Transverse colon (tissue), 4 donors: ENCODE measurements at regions not wholly inside any gene's neighbourhood (a gene's known extent, or its start where the extent isn't known, plus 50 kb on each side); places are given as distances from the start of the nearest gene placed in this dataset.

Source experiments
- DNase-seq: peaks from one replicate; pipeline ENCODE4 v3.0.0-alpha.2; 2019
- H3K27ac ChIP-seq, 4 donors: fragments of 200-600 bp; sonication (generic); 2 replicates each; pipeline ENCODE4 v1.5.1; 2016 to 2018; ENCODE audit warnings: inconsistent platforms in 4 of 4
- H3K27me3 ChIP-seq: fragments of 200-600 bp; sonication (generic); 2 replicates; pipeline ENCODE4 v1.5.1; 2017; ENCODE audit warnings: inconsistent platforms
- H3K36me3 ChIP-seq, 4 donors: fragments of 200-600 bp; sonication (generic); 2 replicates each; pipeline ENCODE4 v1.5.1; 2017 to 2019; ENCODE audit warnings: inconsistent platforms in 4 of 4
- H3K4me1 ChIP-seq, 4 donors: fragments of 200-600 bp; sonication (generic); 2 replicates each; pipeline ENCODE4 v1.5.1; 2017 to 2020; ENCODE audit warnings: inconsistent platforms in 4 of 4
- H3K4me3 ChIP-seq, 4 donors: fragments of 200-600 bp; sonication (generic); 1 replicate in 1 of 4; 2 replicates in 3 of 4; pipeline versions ENCODE4 v1.5.1 to v1.6.1; 2017 to 2019; ENCODE audit warnings: inconsistent platforms in 4 of 4
- H3K9me3 ChIP-seq, 2 donors: fragments of 200-600 bp; sonication (generic); 2 replicates each; pipeline ENCODE4 v1.5.1; 2017 to 2019; ENCODE audit warnings: inconsistent platforms in 2 of 2
- EP300 ChIP-seq: sonication (generic); formaldehyde crosslinking; IDR thresholded peaks from one replicate; pipeline ENCODE4 v1.6.1; 2017; ENCODE audit warnings: antibody characterized with exemption, low read depth
- POLR2A ChIP-seq: fragments of 450-650 bp; IDR thresholded peaks from one replicate; pipeline ENCODE4 v1.6.1; 2016; ENCODE audit warnings: antibody characterized with exemption, mild to moderate bottlenecking, moderate library complexity
- POLR2AphosphoS5 ChIP-seq, 3 donors: sonication (generic); formaldehyde crosslinking; IDR thresholded peaks; one replicate each; pipeline ENCODE4 v1.6.1; 2016; ENCODE audit warnings: antibody characterized with exemption in 3 of 3
- WGBS, 2 donors: methylation state at CpG; one replicate each; pipeline ENCODE4 v1.1.5; 2018; ENCODE audit warnings: low coverage in 1 of 2; 5-methylcytosine and 5-hydroxymethylcytosine counted together
- in situ Hi-C, 4 donors: fragments of 200-750 bp; cut with MboI; loops; one replicate each; pipeline versions ENCODE4 v1.15.0 to v1.15.1; 2017; ENCODE audit warnings: low sequenced_read_pairs in 3 of 4, low pct_ligation_motif_present in 1 of 4, low pct_unique_long_range_greater_than_20kb in 1 of 4
- intact Hi-C: fragments of 100-400 bp; cut with DNase I; formaldehyde crosslinking; loops from one replicate; pipeline ENCODE4 v1.15.1; 2023; ENCODE audit warnings: low total_unique reads
- TF ChIP-seq, protein P1 (sequence below), 5 experiments: fragments of 200-600 bp in 3 of 5; fragments of 450-650 bp in 2 of 5; sonication (generic) in 3 of 5; IDR thresholded peaks; 1 replicate in 2 of 5; 2 replicates in 3 of 5; pipeline ENCODE4 v1.5.1; 2016 to 2017; ENCODE audit warnings: antibody characterized with exemption in 5 of 5, inconsistent platforms in 3 of 5, mild to moderate bottlenecking in 2 of 5, moderate library complexity in 1 of 5

- intact Hi-C loops (no loop called here), in situ Hi-C loops (no loop called here)
- no peaks in the 10 kb centered on the region for H3K36me3 ChIP-seq
- DNase-seq = no peak
- TF ChIP-seq POLR2AphosphoS5 (IDR thresholded peaks at IDR 0.05) = no peak
- no peaks in the 10 kb centered on the region for H3K4me1 ChIP-seq
- WGBS, 2 donors = 45 to 67% methylated on average over 3 of the region's 3 CpGs
- H3K27me3 ChIP-seq = no peaks in the 10 kb centered on the region
- H3K9me3 ChIP-seq = no peaks in the 10 kb centered on the region
- H3K27ac ChIP-seq = no peak overlapping the region
- H3K4me3 ChIP-seq = no peak overlapping the region
Measured at GRCh38 chr4:171521726-171522125, 291.5 kb upstream of the GALNTL6 start.

DNA sequence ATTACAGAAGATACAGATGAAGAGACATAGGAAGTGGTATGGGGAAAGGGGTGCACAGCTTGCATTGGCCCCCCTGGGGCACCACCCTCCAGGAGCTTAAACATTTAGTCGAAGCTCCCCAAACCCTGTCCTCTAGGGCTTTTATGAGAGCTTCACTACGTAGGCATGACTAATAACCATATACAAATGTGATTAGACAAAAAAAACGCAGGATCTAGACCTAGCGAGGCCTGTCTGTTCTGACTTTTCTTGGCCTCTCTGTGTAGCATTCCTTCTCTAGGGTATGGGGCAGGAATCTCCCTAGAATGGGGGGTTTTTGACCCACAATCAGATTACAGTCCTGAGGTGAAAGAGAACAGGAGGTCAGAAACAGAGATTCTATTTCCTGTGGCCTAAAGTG, 293.7 kb upstream of the GALNTL6 start:
- WGBS, 2 donors = 66 to 71% methylated on average over 4 of the region's 4 CpGs

GRCh38 chr4:171517883-171518282, 295.3 kb upstream of the GALNTL6 start:
- in situ Hi-C loops = no loop called here
- no peaks in the 10 kb centered on the region for H3K4me1 ChIP-seq
- no peak overlapping the region for H3K4me3 ChIP-seq
- WGBS, 2 donors = 80% methylated on average over 1 of the region's 1 CpG; no CpG with 5 or more reads in 1 of the 2 donors
- H3K36me3 ChIP-seq = no peaks in the 10 kb centered on the region
- no peak for DNase-seq
- intact Hi-C loops = no loop called here
- H3K27me3 ChIP-seq = no peaks in the 10 kb centered on the region
- no peak for TF ChIP-seq POLR2A
- TF ChIP-seq POLR2AphosphoS5 (IDR thresholded peaks at IDR 0.05) = no peak
- no peak for TF ChIP-seq EP300
- TF ChIP-seq, protein P1, sequence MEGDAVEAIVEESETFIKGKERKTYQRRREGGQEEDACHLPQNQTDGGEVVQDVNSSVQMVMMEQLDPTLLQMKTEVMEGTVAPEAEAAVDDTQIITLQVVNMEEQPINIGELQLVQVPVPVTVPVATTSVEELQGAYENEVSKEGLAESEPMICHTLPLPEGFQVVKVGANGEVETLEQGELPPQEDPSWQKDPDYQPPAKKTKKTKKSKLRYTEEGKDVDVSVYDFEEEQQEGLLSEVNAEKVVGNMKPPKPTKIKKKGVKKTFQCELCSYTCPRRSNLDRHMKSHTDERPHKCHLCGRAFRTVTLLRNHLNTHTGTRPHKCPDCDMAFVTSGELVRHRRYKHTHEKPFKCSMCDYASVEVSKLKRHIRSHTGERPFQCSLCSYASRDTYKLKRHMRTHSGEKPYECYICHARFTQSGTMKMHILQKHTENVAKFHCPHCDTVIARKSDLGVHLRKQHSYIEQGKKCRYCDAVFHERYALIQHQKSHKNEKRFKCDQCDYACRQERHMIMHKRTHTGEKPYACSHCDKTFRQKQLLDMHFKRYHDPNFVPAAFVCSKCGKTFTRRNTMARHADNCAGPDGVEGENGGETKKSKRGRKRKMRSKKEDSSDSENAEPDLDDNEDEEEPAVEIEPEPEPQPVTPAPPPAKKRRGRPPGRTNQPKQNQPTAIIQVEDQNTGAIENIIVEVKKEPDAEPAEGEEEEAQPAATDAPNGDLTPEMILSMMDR (IDR thresholded peaks at IDR 0.05) = no peak
- no peaks in the 10 kb centered on the region for H3K9me3 ChIP-seq
- H3K27ac ChIP-seq = no peak overlapping the region

More for the DNA sequence above, 293.7 kb upstream of the GALNTL6 start:
- no peak for TF ChIP-seq POLR2AphosphoS5 (IDR thresholded peaks at IDR 0.05)
- no peak for TF ChIP-seq EP300
- TF ChIP-seq, protein P1 (IDR thresholded peaks at IDR 0.05) = no peak
- no peak for TF ChIP-seq POLR2A
- no peaks in the 10 kb centered on the region for H3K4me1 ChIP-seq
- no peaks in the 10 kb centered on the region for H3K27me3 ChIP-seq
- intact Hi-C loops (no loop called here), in situ Hi-C loops (no loop called here)
- DNase-seq = no peak
- H3K27ac ChIP-seq = no peak overlapping the region
- H3K36me3 ChIP-seq = no peaks in the 10 kb centered on the region
- no peaks in the 10 kb centered on the region for H3K9me3 ChIP-seq
- H3K4me3 ChIP-seq = no peak overlapping the region

DNA sequence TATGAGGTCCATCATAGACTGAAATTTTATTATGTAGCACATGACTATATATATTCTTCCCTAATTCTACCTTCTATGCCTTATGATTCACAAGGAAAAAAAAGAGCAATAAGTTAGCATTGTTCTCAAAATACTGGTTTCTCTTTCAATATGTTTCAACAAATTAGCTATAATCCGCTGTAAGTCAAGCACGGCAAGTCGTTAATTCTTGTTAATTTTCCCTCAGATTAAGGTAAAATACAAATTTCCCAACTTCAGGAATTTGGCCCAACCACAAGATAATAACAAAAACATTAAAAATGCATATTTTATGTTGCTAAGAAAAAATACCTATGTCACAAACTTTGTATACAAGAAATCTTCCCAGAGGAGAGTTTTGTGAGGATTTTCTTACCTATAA, 296.5 kb upstream of the GALNTL6 start:
- Histone ChIP-seq H3K4me3 (no peak overlapping the region), H3K27ac (no peak overlapping the region), H3K36me3 (no peaks in the 10 kb centered on the region), H3K9me3 (no peaks in the 10 kb centered on the region), H3K27me3 (no peaks in the 10 kb centered on the region), H3K4me1 (no peaks in the 10 kb centered on the region)
- no peak for DNase-seq
- in situ Hi-C loops = no loop called here
- no peak for TF ChIP-seq POLR2A
- TF ChIP-seq, protein P1 (IDR thresholded peaks at IDR 0.05) = no peak
- TF ChIP-seq EP300 = no peak
- TF ChIP-seq POLR2AphosphoS5 (IDR thresholded peaks at IDR 0.05) = no peak
- intact Hi-C loops = no loop called here
- 57 to 59% methylated on average over 3 of the region's 3 CpGs for WGBS, 2 donors

DNA sequence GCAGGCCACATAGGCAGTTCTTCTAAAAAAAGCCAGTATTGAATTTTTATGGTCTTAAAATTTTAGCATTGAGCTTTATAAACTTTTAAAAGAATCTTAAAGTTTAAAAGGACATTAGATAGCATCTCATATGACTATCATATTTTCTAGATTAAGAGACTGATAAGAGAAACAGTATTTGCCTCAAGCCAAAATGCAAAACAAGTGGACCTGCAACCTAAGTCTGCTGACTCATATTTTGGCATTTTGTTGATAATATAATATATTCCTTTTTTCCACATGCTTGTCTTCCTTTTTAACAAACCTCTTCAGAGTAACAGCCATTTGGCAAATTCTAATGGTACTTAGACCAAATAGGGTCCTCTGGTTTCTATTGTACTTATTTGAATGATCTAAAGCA, 328.5 kb upstream of the GALNTL6 start:
- intact Hi-C loops = no loop called here
- no peak for DNase-seq

More for the DNA sequence above, 328.5 kb upstream of the GALNTL6 start:
- Histone ChIP-seq H3K4me3 (no peak overlapping the region), H3K4me1 (no peaks in the 10 kb centered on the region), H3K36me3 (no peaks in the 10 kb centered on the region), H3K27me3 (no peaks in the 10 kb centered on the region), H3K9me3 (no peaks in the 10 kb centered on the region), H3K27ac (no peak overlapping the region)
- in situ Hi-C loops = no loop called here
- no peak for TF ChIP-seq EP300
- no peak for TF ChIP-seq POLR2A
- no peak for TF ChIP-seq POLR2AphosphoS5 (IDR thresholded peaks at IDR 0.05)
- TF ChIP-seq, protein P1 (IDR thresholded peaks at IDR 0.05) = no peak
